H1 (cell line): ENCODE measurements at regions not wholly inside any gene's neighbourhood (a gene's known extent, or its start where the extent isn't known, plus 50 kb on each side); places are given as distances from the start of the nearest gene placed in this dataset.

ENCODE experiments used
- FOSL1 ChIP-seq: IDR thresholded peaks from 2 replicates; pipeline ENCODE4 v1.6.1; 2011; ENCODE audit warnings: mild to moderate bottlenecking, low read depth, low read length, moderate library complexity; ENCODE audit not compliant: insufficient read depth
- KDM4A ChIP-seq: IDR thresholded peaks from one replicate; pipeline ENCODE4 v1.7.1; 2012; ENCODE audit warnings: low read depth, mild to moderate bottlenecking, moderate library complexity, low read length, inconsistent platforms; ENCODE audit not compliant: severe bottlenecking

GRCh38 chr1:228646717-228647522 lies 88.4 kb upstream of the RHOU start (continued):
- TF ChIP-seq KDM4A (peak; percentile 64), FOSL1 (no peak)
